BJ (cell line): ENCODE measurements at regions not wholly inside any gene's neighbourhood (a gene's known extent, or its start where the extent isn't known, plus 50 kb on each side); places are given as distances from the start of the nearest gene placed in this dataset.

Experiments
- CTCF ChIA-PET: fragments of 350-600 bp; formaldehyde crosslinking; extraction: SDS; loops from one replicate; lab custom pipeline; 2021; ENCODE audit warnings: antibody characterized with exemption, inconsistent platforms; lab: Yijun Ruan, JAX
- POLR2A ChIA-PET: fragments of 300-600 bp; sonication (Branson Sonifier 250); formaldehyde crosslinking; extraction: SDS; loops from one replicate; lab custom pipeline; 2021; ENCODE audit warnings: antibody characterized with exemption; lab: Charles Lee
- DNase-seq: peaks from one replicate; pipeline ENCODE4 v3.0.0-alpha.2; 2011; ENCODE audit warnings: low read depth
- H3K27me3 ChIP-seq: 2 replicates; pipeline ENCODE4 v1.6.0; 2011; ENCODE audit warnings: low read length; ENCODE audit not compliant: control insufficient read depth, insufficient read depth
- H3K36me3 ChIP-seq: 2 replicates; pipeline ENCODE4 v1.5.1; 2011; ENCODE audit warnings: low read length; ENCODE audit not compliant: control insufficient read depth, insufficient read depth
- H3K4me3 ChIP-seq: 2 replicates; pipeline ENCODE4 v1.5.1; 2011; ENCODE audit warnings: low read depth, mild to moderate bottlenecking, control low read depth, low read length
- TF ChIP-seq, protein P1 (sequence below): IDR thresholded peaks from 2 replicates; pipeline ENCODE4 v1.5.1; 2011; ENCODE audit warnings: low read depth, mild to moderate bottlenecking, control low read depth, inconsistent platforms, low read length, moderate library complexity; ENCODE audit not compliant: insufficient read depth

DNA sequence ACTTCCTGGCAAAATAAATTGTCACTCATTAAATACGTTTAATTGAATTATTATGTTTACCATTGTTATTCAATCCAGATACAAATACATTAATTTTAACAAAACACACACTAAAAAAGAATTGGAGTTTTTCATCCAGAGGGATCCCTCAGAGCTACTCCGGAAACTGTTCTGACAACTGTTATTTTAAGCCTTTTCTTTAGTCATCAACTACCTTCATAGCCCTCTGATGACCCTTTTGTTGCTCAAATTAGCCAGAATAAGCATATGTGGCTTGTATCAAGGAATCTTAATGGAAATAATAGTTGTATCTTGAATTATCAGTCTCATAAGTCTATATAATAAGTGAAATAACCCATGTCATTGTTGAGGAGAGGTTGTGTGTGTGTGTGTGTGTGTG, 405.4 kb upstream of the FAT3 start:
- ChIA-PET POLR2A (no interaction called here), CTCF (interaction anchor here (0.7 kb wide), 1 partner anchor 18 kb away, joined by 4 read pairs; no protein-coding TSS in a partner anchor)
- TF ChIP-seq, protein P1, sequence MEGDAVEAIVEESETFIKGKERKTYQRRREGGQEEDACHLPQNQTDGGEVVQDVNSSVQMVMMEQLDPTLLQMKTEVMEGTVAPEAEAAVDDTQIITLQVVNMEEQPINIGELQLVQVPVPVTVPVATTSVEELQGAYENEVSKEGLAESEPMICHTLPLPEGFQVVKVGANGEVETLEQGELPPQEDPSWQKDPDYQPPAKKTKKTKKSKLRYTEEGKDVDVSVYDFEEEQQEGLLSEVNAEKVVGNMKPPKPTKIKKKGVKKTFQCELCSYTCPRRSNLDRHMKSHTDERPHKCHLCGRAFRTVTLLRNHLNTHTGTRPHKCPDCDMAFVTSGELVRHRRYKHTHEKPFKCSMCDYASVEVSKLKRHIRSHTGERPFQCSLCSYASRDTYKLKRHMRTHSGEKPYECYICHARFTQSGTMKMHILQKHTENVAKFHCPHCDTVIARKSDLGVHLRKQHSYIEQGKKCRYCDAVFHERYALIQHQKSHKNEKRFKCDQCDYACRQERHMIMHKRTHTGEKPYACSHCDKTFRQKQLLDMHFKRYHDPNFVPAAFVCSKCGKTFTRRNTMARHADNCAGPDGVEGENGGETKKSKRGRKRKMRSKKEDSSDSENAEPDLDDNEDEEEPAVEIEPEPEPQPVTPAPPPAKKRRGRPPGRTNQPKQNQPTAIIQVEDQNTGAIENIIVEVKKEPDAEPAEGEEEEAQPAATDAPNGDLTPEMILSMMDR: no peak
- DNase-seq: no peak
- Histone ChIP-seq H3K27me3 (no peaks in the 10 kb centered on the region), H3K36me3 (no peaks in the 10 kb centered on the region), H3K4me3 (no peak overlapping the region)

DNA sequence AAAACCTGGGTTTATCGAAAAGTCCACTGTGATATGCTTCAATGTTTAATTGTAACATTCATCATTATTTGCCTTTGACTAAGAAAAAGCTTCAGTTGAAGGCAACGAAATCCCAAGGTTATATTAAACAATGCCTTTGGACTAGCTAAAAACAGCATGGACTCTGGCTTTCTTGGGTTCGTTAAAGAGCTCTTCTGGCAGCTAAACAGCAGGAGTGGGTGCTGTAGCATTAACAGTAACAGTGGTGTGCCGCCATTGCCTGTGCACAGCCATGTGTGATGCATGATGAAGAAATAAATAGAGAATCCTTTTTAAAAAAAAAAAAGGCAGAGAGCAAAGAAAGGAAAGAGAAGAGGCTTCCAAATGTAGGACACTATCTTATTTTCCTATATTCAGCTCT, 406.6 kb upstream of the FAT3 start:
- ChIA-PET POLR2A (no interaction called here), CTCF (no interaction called here)
- TF ChIP-seq, protein P1: no peak
- no peaks in the 10 kb centered on the region for H3K27me3 ChIP-seq
- DNase-seq: no peak
- H3K4me3 ChIP-seq: no peak overlapping the region
- no peaks in the 10 kb centered on the region for H3K36me3 ChIP-seq

DNA sequence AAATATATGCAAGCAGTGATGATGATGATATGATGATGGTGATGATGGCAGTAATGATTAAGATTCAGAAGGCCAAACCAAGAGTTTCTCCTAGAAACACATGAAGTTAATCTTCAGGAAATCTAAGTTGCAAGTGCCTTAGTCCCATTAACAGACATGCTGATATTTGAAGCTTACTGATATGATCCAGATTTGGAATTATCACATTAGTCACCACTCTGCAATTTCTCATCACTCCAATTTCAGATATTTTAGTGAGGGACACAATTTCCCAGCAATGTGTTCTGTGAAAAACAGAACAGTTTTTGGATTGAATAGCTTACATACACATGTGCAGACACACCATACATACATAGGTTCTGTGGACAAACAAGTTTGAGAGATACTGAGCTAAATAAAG, 411.4 kb upstream of the FAT3 start:
- Histone ChIP-seq H3K4me3 (no peak overlapping the region), H3K27me3 (no peaks in the 10 kb centered on the region), H3K36me3 (no peaks in the 10 kb centered on the region)
- DNase-seq: no peak
- TF ChIP-seq, protein P1: no peak
- POLR2A ChIA-PET: no interaction called here
- CTCF ChIA-PET: no interaction called here

DNA sequence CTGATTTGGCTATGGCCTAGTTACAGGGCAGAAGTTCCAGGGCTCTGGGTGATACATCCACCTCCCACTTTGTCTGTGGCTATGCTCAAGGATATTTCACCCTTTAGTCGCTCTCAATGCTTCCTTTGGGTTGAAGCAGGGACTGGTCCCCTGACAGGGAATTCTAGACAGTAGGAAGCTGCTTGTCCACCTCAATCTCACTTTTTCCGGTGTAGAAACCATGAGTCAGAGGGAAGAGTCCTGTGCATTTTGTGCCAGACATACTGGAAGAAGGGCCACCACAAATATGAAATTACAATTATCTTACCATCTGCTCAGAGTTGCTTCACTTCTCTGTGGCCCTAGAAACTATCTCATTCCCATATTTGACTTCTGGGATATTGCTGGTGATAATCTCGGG, 413.7 kb upstream of the FAT3 start:
- no peaks in the 10 kb centered on the region for H3K36me3 ChIP-seq
- DNase-seq: no peak
- POLR2A ChIA-PET: no interaction called here
- H3K27me3 ChIP-seq: no peaks in the 10 kb centered on the region
- no peak overlapping the region for H3K4me3 ChIP-seq
- TF ChIP-seq, protein P1: no peak
- CTCF ChIA-PET: no interaction called here

DNA sequence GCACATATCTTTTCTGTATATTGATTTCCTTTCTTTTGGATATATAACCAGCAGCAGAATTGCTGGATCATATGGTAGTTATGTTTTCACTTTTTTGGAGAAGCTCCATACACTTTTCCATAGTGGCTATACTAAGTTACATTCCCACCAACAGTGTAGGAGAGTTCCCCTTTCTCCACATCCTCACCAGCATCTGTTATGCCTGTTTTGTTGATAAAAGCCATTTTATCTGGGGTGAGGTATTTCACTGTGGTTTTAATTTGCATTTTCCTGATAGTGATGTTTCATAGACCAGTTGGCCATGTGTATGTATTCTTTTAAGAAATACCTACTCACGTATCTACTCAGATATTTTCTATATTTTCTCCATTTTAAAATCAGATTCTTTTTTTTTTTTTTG, 419.3 kb upstream of the FAT3 start:
- Histone ChIP-seq H3K27me3 (no peaks in the 10 kb centered on the region), H3K36me3 (no peaks in the 10 kb centered on the region), H3K4me3 (no peak overlapping the region)
- no peak for DNase-seq
- ChIA-PET POLR2A (no interaction called here), CTCF (no interaction called here)
- TF ChIP-seq, protein P1: no peak
